GM12878 (cell line): ENCODE measurements at regions not wholly inside any gene's neighbourhood (a gene's known extent, or its start where the extent isn't known, plus 50 kb on each side); places are given as distances from the start of the nearest gene placed in this dataset.
A peak's percentile ranks its signal among the peaks of the same experiment; 100 is the strongest.

ENCODE experiments used
- ATAC-seq: fragments of 200-7000 bp; cut with Tn5 transposase; 3 replicates; pipeline ENCODE4 v1.9.1; 2020; ENCODE audit warnings: mild to moderate bottlenecking, moderate library complexity
- BruUV-seq: library from RNA; stranded (reverse); fragments of 400-500 nt; replicated peaks from 2 replicates; lab custom pipeline; 2021; lab: Mats Ljungman, UMichigan
- CTCF ChIA-PET: fragments of 300-600 bp; sonication (Branson Sonifier 250); formaldehyde crosslinking; extraction: SDS; loops from one replicate; lab custom pipeline; 2021; ENCODE audit warnings: inconsistent platforms; lab: Yijun Ruan, JAX
- POLR2A ChIA-PET: fragments of 350-600 bp; formaldehyde crosslinking; extraction: SDS; loops from one replicate; lab custom pipeline; 2021; ENCODE audit warnings: inconsistent platforms; lab: Charles Lee
- RAD21 ChIA-PET: fragments of 300-600 bp; sonication (Branson Sonifier 250); formaldehyde crosslinking; loops from one replicate; lab custom pipeline; 2023; ENCODE audit warnings: antibody characterized with exemption; ENCODE audit not compliant: unreplicated experiment; lab: Charles Lee
- SMC1A ChIA-PET: fragments of 300-600 bp; sonication (Branson Sonifier 250); formaldehyde crosslinking; loops from one replicate; lab custom pipeline; 2023; ENCODE audit not compliant: unreplicated experiment, uncharacterized antibody; lab: Charles Lee
- DNase-seq: peaks from one replicate; pipeline ENCODE4 v3.0.0-alpha.2; 2011; ENCODE audit warnings: low read depth, low spot score
- FAIRE-seq: peaks from 3 replicates; lab custom pipeline; 2011; peaks lifted over from hg19 to GRCh38; lab: Jason Lieb, UNC
- H2AFZ ChIP-seq: 2 replicates; pipeline ENCODE4 v1.6.0; 2011; ENCODE audit warnings: low read depth, low read length, control low read depth; ENCODE audit not compliant: control insufficient read depth
- H3K27ac ChIP-seq: 2 replicates; pipeline ENCODE4 v1.5.1; 2011; ENCODE audit warnings: control low read depth; ENCODE audit not compliant: control insufficient read depth, insufficient read depth
- H3K27me3 ChIP-seq, 2 experiments: replicated peaks in 1 of 2; 2 replicates each; pipeline versions ENCODE4 v1.6.0 to v1.6.1; 2011; ENCODE audit warnings: low read length in 1 of 2; ENCODE audit not compliant: control insufficient read depth in 2 of 2, insufficient read depth in 2 of 2
- H3K36me3 ChIP-seq, 2 experiments: 2 replicates each; pipeline ENCODE4 v1.5.1; 2011; ENCODE audit warnings: low read length in 1 of 2; ENCODE audit not compliant: control insufficient read depth in 2 of 2, insufficient read depth in 2 of 2
- H3K4me1 ChIP-seq: 2 replicates; pipeline ENCODE4 v1.6.1; 2011; ENCODE audit warnings: mild to moderate bottlenecking, low read length, moderate library complexity, mixed read lengths; ENCODE audit not compliant: control insufficient read depth, insufficient read depth
- H3K4me2 ChIP-seq: 2 replicates; pipeline ENCODE4 v1.6.0; 2011; ENCODE audit warnings: control low read depth; ENCODE audit not compliant: control insufficient read depth, insufficient read depth
- H3K4me3 ChIP-seq: fragments of 200-600 bp; sonication (generic); 2 replicates; pipeline ENCODE4 v1.5.1; 2016
- H3K79me2 ChIP-seq: 2 replicates; pipeline ENCODE4 v1.6.0; 2011; ENCODE audit warnings: low read length; ENCODE audit not compliant: control insufficient read depth, insufficient read depth
- H3K9ac ChIP-seq: 2 replicates; pipeline ENCODE4 v1.8.0; 2011; ENCODE audit warnings: low read length, control low read depth, mixed read lengths; ENCODE audit not compliant: control insufficient read depth, insufficient read depth
- H3K9me3 ChIP-seq: replicated peaks from 3 replicates; pipeline ENCODE4 v1.5.1; 2011; ENCODE audit warnings: mild to moderate bottlenecking, low read length; ENCODE audit not compliant: control insufficient read depth, insufficient read depth
- H4K20me1 ChIP-seq: 2 replicates; pipeline ENCODE4 v1.6.0; 2011; ENCODE audit not compliant: control insufficient read depth, insufficient read depth
- EED ChIP-seq: sonication (generic); IDR thresholded peaks from 2 replicates; pipeline ENCODE4 v1.6.1; 2016; ENCODE audit warnings: antibody characterized with exemption, low read depth
- GABPA ChIP-seq: IDR thresholded peaks from 2 replicates; pipeline ENCODE4 v1.6.1; 2014; ENCODE audit warnings: antibody characterized with exemption, low read depth, mild to moderate bottlenecking, inconsistent platforms
- IRF4 ChIP-seq: IDR thresholded peaks from 2 replicates; pipeline ENCODE4 v1.6.1; 2011; ENCODE audit warnings: low read depth, low read length
- MXI1 ChIP-seq: fragments of 150-350 bp; IDR thresholded peaks from 2 replicates; pipeline ENCODE4 v1.6.1; 2011; ENCODE audit warnings: low read depth, mild to moderate bottlenecking, inconsistent platforms, low read length, improper control_type of control experiment
- NR2F1 ChIP-seq: fragments of 450-650 bp; conservative IDR thresholded peaks from 2 replicates; pipeline ENCODE4 v1.6.1; 2017; ENCODE audit warnings: mild to moderate bottlenecking
- POLR2A ChIP-seq: IDR thresholded peaks from 2 replicates; pipeline ENCODE4 v1.6.1; 2011; ENCODE audit warnings: low read depth, mild to moderate bottlenecking, low read length
- RFX5 ChIP-seq: IDR thresholded peaks from 2 replicates; pipeline ENCODE4 v1.6.1; 2011; ENCODE audit warnings: low read depth, low read length, improper control_type of control experiment
- TAF1 ChIP-seq: IDR thresholded peaks from 2 replicates; pipeline ENCODE4 v1.6.1; 2011; ENCODE audit warnings: mild to moderate bottlenecking, low read depth, low read length, borderline replicate concordance
- WGBS: methylation state at CpG from one replicate; pipeline ENCODE4 v1.1.6; 2016; ENCODE audit warnings: low lambda C conversion rate; ENCODE audit not compliant: insufficient replicate concordance, insufficient coverage; ENCODE audit errors: missing lambda C conversion rate; 5-methylcytosine and 5-hydroxymethylcytosine counted together
- in situ Hi-C: fragments of 300-500 bp; cut with MboI; formaldehyde crosslinking; loops from 9 replicates; pipeline ENCODE4 v1.14.3; 2018; ENCODE audit warnings: mixed read lengths
- intact Hi-C: fragments of 100-400 bp; cut with micrococcal nuclease; formaldehyde crosslinking; loops from one replicate; pipeline ENCODE4 v1.14.2; 2022; ENCODE audit not compliant: unreplicated experiment
- TF ChIP-seq, protein P1 (sequence below): fragments of 450-650 bp; IDR thresholded peaks from 2 replicates; pipeline ENCODE4 v1.6.1; 2017; ENCODE audit warnings: mild to moderate bottlenecking, moderate library complexity
- TF ChIP-seq, protein P2 (sequence below), 3 experiments: IDR thresholded peaks in 2 of 3; conservative IDR thresholded peaks in 1 of 3; 2 replicates each; pipeline ENCODE4 v1.5.1; 2011; ENCODE audit warnings: low read depth in 3 of 3, low read length in 3 of 3, mild to moderate bottlenecking in 3 of 3, control low read depth in 2 of 3, moderate library complexity in 2 of 3, inconsistent platforms in 1 of 3, mixed read lengths in 1 of 3; ENCODE audit not compliant: control insufficient read depth in 2 of 3, insufficient read depth in 1 of 3; ENCODE audit errors: extremely low read depth in 1 of 3
- TF ChIP-seq, protein P3 (sequence below): fragments of 450-650 bp; IDR thresholded peaks from 2 replicates; pipeline ENCODE4 v1.6.1; 2016; ENCODE audit warnings: mild to moderate bottlenecking, moderate library complexity, borderline replicate concordance

GRCh38 chrX:55160685-55161552 lies 59.2 kb upstream of the PAGE5 start:
- in situ Hi-C loops, result loop anchor here (25.0 kb wide), 3 partner anchors 101 to 1401 kb away; partner anchors contain the start of genes KLF8, PAGE3 and UBQLN2
- H3K4me3 ChIP-seq, result peak overlapping the region; percentile 60
- 43% methylated on average over 63 of the region's 63 CpGs for WGBS
- ChIA-PET SMC1A (interaction anchor here (1.2 to 1.4 kb wide), 2 partner anchors 9 to 17 kb away, joined by 3 read pairs; no protein-coding TSS in a partner anchor), POLR2A (interaction anchor here (0.5 to 0.8 kb wide), 2 partner anchors 46 to 557 kb away, joined by 3 to 4 read pairs; partner anchors contain the start of gene RRAGB), CTCF (interaction anchor here (0.7 to 0.9 kb wide), 3 partner anchors 15 to 161 kb away, joined by 3 read pairs; no protein-coding TSS in a partner anchor), RAD21 (interaction anchor here (0.5 kb wide), 1 partner anchor 105 kb away, joined by 3 read pairs; no protein-coding TSS in a partner anchor)
- DNase-seq (peak; percentile 64), ATAC-seq (peak; percentile 96), FAIRE-seq (no peak)
- H3K27me3 ChIP-seq, result no peaks in the 10 kb centered on the region
- intact Hi-C loops, result loop anchor here (5.0 to 10.0 kb wide), 3 partner anchors 159 to 1086 kb away; partner anchors contain the start of gene APEX2
- peak overlapping the region; percentile 51 for H3K9ac ChIP-seq
- H3K27ac ChIP-seq, result peak overlapping the region; percentile 78
- no TSS peak for BruUV-seq
- no peaks in the 10 kb centered on the region; the same call in 2 of the 3 replicates for H3K9me3 ChIP-seq
- peak overlapping the region; percentile 87 for H2AFZ ChIP-seq
- H3K79me2 ChIP-seq, result no peaks in the 10 kb centered on the region
- H4K20me1 ChIP-seq, result no peaks in the 10 kb centered on the region
- peak overlapping the region; percentile 59 for H3K4me2 ChIP-seq
- H3K36me3 ChIP-seq, result no peaks in the 10 kb centered on the region; a peak in 1 of 4 replicates
- no peaks in the 10 kb centered on the region for H3K4me1 ChIP-seq
- TF ChIP-seq NR2F1 (0 out of 2 replicates have a peak, but pooled peaks have one; percentile 34), EED (0 out of 2 replicates have a peak, but pooled peaks have one; percentile 20), TAF1 (peak; percentile 50; the same call in 1 of the 2 replicates), IRF4 (0 out of 2 replicates have a peak, but pooled peaks have one; percentile 29), POLR2A (peak; percentile 84), MXI1 (peak; percentile 29; the same call in 1 of the 2 replicates), RFX5 (peak; percentile 93), GABPA (peak; percentile 88)
- TF ChIP-seq, protein P1, sequence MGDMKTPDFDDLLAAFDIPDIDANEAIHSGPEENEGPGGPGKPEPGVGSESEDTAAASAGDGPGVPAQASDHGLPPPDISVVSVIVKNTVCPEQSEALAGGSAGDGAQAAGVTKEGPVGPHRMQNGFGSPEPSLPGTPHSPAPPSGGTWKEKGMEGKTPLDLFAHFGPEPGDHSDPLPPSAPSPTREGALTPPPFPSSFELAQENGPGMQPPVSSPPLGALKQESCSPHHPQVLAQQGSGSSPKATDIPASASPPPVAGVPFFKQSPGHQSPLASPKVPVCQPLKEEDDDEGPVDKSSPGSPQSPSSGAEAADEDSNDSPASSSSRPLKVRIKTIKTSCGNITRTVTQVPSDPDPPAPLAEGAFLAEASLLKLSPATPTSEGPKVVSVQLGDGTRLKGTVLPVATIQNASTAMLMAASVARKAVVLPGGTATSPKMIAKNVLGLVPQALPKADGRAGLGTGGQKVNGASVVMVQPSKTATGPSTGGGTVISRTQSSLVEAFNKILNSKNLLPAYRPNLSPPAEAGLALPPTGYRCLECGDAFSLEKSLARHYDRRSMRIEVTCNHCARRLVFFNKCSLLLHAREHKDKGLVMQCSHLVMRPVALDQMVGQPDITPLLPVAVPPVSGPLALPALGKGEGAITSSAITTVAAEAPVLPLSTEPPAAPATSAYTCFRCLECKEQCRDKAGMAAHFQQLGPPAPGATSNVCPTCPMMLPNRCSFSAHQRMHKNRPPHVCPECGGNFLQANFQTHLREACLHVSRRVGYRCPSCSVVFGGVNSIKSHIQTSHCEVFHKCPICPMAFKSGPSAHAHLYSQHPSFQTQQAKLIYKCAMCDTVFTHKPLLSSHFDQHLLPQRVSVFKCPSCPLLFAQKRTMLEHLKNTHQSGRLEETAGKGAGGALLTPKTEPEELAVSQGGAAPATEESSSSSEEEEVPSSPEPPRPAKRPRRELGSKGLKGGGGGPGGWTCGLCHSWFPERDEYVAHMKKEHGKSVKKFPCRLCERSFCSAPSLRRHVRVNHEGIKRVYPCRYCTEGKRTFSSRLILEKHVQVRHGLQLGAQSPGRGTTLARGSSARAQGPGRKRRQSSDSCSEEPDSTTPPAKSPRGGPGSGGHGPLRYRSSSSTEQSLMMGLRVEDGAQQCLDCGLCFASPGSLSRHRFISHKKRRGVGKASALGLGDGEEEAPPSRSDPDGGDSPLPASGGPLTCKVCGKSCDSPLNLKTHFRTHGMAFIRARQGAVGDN, result peak; percentile 79
- TF ChIP-seq, protein P2, sequence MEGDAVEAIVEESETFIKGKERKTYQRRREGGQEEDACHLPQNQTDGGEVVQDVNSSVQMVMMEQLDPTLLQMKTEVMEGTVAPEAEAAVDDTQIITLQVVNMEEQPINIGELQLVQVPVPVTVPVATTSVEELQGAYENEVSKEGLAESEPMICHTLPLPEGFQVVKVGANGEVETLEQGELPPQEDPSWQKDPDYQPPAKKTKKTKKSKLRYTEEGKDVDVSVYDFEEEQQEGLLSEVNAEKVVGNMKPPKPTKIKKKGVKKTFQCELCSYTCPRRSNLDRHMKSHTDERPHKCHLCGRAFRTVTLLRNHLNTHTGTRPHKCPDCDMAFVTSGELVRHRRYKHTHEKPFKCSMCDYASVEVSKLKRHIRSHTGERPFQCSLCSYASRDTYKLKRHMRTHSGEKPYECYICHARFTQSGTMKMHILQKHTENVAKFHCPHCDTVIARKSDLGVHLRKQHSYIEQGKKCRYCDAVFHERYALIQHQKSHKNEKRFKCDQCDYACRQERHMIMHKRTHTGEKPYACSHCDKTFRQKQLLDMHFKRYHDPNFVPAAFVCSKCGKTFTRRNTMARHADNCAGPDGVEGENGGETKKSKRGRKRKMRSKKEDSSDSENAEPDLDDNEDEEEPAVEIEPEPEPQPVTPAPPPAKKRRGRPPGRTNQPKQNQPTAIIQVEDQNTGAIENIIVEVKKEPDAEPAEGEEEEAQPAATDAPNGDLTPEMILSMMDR (IDR thresholded peaks at IDR 0.05 in 2 of 3, conservative IDR thresholded peaks at IDR 0.05 in 1 of 3; ENCODE audit: control insufficient read depth in 2 of 3, extremely low read depth in 1 of 3, insufficient read depth in 1 of 3, low read depth in 3 of 3, low read length in 3 of 3), result peak; percentile 57 to 65 (median 63)
- TF ChIP-seq, protein P3, sequence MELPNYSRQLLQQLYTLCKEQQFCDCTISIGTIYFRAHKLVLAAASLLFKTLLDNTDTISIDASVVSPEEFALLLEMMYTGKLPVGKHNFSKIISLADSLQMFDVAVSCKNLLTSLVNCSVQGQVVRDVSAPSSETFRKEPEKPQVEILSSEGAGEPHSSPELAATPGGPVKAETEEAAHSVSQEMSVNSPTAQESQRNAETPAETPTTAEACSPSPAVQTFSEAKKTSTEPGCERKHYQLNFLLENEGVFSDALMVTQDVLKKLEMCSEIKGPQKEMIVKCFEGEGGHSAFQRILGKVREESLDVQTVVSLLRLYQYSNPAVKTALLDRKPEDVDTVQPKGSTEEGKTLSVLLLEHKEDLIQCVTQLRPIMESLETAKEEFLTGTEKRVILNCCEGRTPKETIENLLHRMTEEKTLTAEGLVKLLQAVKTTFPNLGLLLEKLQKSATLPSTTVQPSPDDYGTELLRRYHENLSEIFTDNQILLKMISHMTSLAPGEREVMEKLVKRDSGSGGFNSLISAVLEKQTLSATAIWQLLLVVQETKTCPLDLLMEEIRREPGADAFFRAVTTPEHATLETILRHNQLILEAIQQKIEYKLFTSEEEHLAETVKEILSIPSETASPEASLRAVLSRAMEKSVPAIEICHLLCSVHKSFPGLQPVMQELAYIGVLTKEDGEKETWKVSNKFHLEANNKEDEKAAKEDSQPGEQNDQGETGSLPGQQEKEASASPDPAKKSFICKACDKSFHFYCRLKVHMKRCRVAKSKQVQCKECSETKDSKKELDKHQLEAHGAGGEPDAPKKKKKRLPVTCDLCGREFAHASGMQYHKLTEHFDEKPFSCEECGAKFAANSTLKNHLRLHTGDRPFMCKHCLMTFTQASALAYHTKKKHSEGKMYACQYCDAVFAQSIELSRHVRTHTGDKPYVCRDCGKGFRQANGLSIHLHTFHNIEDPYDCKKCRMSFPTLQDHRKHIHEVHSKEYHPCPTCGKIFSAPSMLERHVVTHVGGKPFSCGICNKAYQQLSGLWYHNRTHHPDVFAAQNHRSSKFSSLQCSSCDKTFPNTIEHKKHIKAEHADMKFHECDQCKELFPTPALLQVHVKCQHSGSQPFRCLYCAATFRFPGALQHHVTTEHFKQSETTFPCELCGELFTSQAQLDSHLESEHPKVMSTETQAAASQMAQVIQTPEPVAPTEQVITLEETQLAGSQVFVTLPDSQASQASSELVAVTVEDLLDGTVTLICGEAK, result peak; percentile 89
